ENCODE measurements at regions not wholly inside any gene's neighbourhood (a gene's known extent, or its start where the extent isn't known, plus 50 kb on each side); places are given as distances from the start of the nearest gene placed in this dataset.

- Histone ChIP-seq H3K9me3 (no peaks in the 10 kb centered on the region), H3K36me3 (no peaks in the 10 kb centered on the region), H3K4me3 (ENCODE audit: low read depth in 1 of 2, low read length in 1 of 2) (no peak overlapping the region), H3K27ac (no peak overlapping the region), H3K4me1 (ENCODE audit: control insufficient read depth in 1 of 2, insufficient read depth in 1 of 2, low read depth in 1 of 2, low read length in 1 of 2) (no peaks in the 10 kb centered on the region), H3K27me3 (no peaks in the 10 kb centered on the region)
- TF ChIP-seq CTCF (IDR thresholded peaks at IDR 0.05), result no peak
These were observed 1761.9 kb downstream of the PLA2G4A start for GRCh38 chr1:188590641-188591040.

GRCh38 chr1:188594542-188595235 is 1765.9 kb downstream of the PLA2G4A start:
- Histone ChIP-seq H3K27ac (no peak overlapping the region), H3K4me1 (ENCODE audit: control insufficient read depth in 1 of 2, insufficient read depth in 1 of 2, low read depth in 1 of 2, low read length in 1 of 2) (no peaks in the 10 kb centered on the region), H3K27me3 (no peaks in the 10 kb centered on the region), H3K9me3 (no peaks in the 10 kb centered on the region), H3K4me3 (ENCODE audit: low read depth in 1 of 2, low read length in 1 of 2) (no peak overlapping the region), H3K36me3 (no peaks in the 10 kb centered on the region)
- no peak for TF ChIP-seq CTCF (IDR thresholded peaks at IDR 0.05)

- Histone ChIP-seq H3K27ac (no peak overlapping the region), H3K36me3 (no peaks in the 10 kb centered on the region), H3K4me1 (ENCODE audit: control insufficient read depth in 1 of 2, insufficient read depth in 1 of 2, low read depth in 1 of 2, low read length in 1 of 2) (no peaks in the 10 kb centered on the region), H3K9me3 (no peaks in the 10 kb centered on the region), H3K27me3 (no peaks in the 10 kb centered on the region), H3K4me3 (ENCODE audit: low read depth in 1 of 2, low read length in 1 of 2) (no peak overlapping the region)
- no peak for TF ChIP-seq CTCF (IDR thresholded peaks at IDR 0.05)
These were observed 1770.6 kb downstream of the PLA2G4A start for GRCh38 chr1:188599313-188599712.

- no peaks in the 10 kb centered on the region for H3K27me3 ChIP-seq
- H3K36me3 ChIP-seq, result no peaks in the 10 kb centered on the region
- H3K4me3 ChIP-seq (ENCODE audit: low read depth in 1 of 2, low read length in 1 of 2), result no peak overlapping the region
- H3K9me3 ChIP-seq, result no peaks in the 10 kb centered on the region
- no peak for TF ChIP-seq CTCF (IDR thresholded peaks at IDR 0.05)
- no peaks in the 10 kb centered on the region for H3K4me1 ChIP-seq (ENCODE audit: control insufficient read depth in 1 of 2, insufficient read depth in 1 of 2, low read depth in 1 of 2, low read length in 1 of 2)
- H3K27ac ChIP-seq, result no peak overlapping the region
These were observed 1782.7 kb downstream of the PLA2G4A start for GRCh38 chr1:188611432-188611831.

GRCh38 chr1:188615321-188615720 is 1786.6 kb downstream of the PLA2G4A start:
- Histone ChIP-seq H3K9me3 (no peaks in the 10 kb centered on the region), H3K4me1 (ENCODE audit: control insufficient read depth in 1 of 2, insufficient read depth in 1 of 2, low read depth in 1 of 2, low read length in 1 of 2) (no peaks in the 10 kb centered on the region), H3K4me3 (ENCODE audit: low read depth in 1 of 2, low read length in 1 of 2) (no peak overlapping the region), H3K27me3 (no peaks in the 10 kb centered on the region), H3K36me3 (no peaks in the 10 kb centered on the region), H3K27ac (no peak overlapping the region)
- no peak for TF ChIP-seq CTCF (IDR thresholded peaks at IDR 0.05)

All from neutrophil (primary cell).